ENCODE measurements at regions not wholly inside any gene's neighbourhood (a gene's known extent, or its start where the extent isn't known, plus 50 kb on each side); places are given as distances from the start of the nearest gene placed in this dataset.
"Not testable (repeated sequence)": the region's sequence is repeated elsewhere in the genome, so short reads cannot be mapped to it uniquely, and the experiment has no call there.

DNA sequence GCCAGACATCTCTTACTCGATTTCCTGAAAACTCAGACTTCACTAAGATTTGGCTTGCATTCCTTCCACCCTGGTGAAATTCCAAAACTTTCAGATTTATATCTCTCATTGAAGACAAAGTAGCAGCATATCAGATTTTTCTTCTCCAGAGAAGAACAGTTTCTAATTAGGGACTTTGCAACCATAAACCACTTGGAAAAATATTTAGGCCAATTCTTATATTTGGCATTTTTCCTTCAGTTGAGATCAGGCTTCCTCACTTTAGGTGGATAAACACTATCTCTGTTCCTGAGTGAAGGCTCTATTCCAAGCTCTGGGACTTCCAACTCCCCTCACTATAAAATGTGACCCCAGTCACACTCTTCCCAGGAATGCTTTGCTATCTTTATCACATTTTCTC is 1434.3 kb upstream of the FLRT2 start:
- Mint-ChIP-seq H3K36me3 (ENCODE audit: low read depth) (no peaks in the 10 kb centered on the region), H3K9me3 (peaks cover 11% of the 10 kb centered on the region), H3K27ac (no peak overlapping the region), H3K4me1 (ENCODE audit: low read depth) (no peaks in the 10 kb centered on the region), H3K4me3 (no peak overlapping the region), H3K27me3 (no peaks in the 10 kb centered on the region)

DNA sequence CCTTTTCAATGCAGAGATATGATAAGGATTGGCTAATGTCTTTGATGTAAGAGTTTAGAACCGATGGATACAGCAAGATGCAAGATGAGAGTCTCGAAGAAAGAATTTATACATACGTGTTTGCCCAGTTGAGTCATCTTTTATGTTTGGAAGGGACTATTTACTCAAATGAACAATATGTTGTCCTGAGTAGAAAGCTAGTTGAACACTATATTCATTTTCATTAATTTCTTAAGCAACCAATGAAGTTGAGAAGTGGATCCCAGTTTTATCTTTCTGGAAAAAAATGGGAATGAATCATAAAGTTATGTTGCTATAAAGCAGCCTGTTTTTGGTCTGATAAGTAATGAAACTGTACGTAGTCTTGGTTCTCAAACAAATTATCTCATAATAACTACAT is 1431.7 kb upstream of the FLRT2 start:
- Mint-ChIP-seq H3K36me3 (ENCODE audit: low read depth) (no peaks in the 10 kb centered on the region), H3K27me3 (no peaks in the 10 kb centered on the region)

DNA sequence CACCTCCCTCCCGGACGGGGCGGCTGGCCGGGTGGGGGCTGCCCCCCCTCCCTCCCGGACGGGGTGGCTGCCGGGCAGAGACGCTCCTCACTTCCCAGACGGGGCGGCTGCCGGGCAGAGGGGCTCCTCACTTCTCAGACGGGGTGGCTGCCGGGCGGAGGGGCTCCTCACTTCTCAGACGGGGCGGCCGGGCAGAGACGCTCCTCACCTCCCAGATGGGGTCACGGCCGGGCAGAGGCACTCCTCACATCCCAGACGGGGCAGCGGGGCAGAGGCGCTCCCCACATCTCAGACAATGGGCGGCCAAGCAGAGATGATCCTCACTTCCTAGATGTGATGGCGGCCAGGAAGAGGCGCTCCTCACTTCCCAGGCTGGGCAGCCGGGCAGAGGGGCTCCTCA is 1430.4 kb upstream of the FLRT2 start:
- H3K36me3 Mint-ChIP-seq (ENCODE audit: low read depth); H3K27ac Mint-ChIP-seq; H3K27me3 Mint-ChIP-seq; H3K4me3 Mint-ChIP-seq; H3K4me1 Mint-ChIP-seq (ENCODE audit: low read depth): not testable (repeated sequence)
- peaks cover 22% of the 10 kb centered on the region for H3K9me3 Mint-ChIP-seq

More for the DNA sequence above, 1431.7 kb upstream of the FLRT2 start:
- Mint-ChIP-seq H3K4me3 (no peak overlapping the region), H3K9me3 (peaks cover 18% of the 10 kb centered on the region), H3K4me1 (ENCODE audit: low read depth) (no peaks in the 10 kb centered on the region), H3K27ac (no peak overlapping the region)

DNA sequence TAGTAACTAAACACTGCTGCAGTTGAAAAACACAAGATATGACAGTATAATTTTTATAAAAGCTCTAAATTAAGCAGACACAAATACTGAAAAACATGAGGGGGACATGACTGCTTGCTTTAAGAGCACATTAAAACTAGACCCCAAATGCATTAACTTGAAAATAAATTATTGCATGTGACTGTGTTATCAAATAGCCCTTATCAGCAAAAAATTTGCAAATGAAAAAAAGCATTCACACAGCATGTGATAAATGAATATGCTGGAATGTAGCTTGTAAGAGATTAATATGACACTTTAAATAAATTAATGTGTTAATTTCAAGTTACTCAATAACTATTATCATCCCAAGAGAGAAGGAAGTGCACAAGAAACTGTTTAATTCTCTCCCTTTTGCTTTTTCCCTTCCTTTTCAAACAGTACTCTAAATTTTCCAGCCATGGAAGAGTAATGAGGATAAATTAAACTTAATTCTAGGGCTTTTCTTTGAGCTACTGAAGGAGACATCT is 1422.1 kb upstream of the FLRT2 start:
- H3K27ac Mint-ChIP-seq: no peak overlapping the region
- no peaks in the 10 kb centered on the region for H3K27me3 Mint-ChIP-seq
- no peaks in the 10 kb centered on the region for H3K36me3 Mint-ChIP-seq (ENCODE audit: low read depth)
- peaks cover 22% of the 10 kb centered on the region for H3K9me3 Mint-ChIP-seq
- no peak overlapping the region for H3K4me3 Mint-ChIP-seq
- no peaks in the 10 kb centered on the region for H3K4me1 Mint-ChIP-seq (ENCODE audit: low read depth)

DNA sequence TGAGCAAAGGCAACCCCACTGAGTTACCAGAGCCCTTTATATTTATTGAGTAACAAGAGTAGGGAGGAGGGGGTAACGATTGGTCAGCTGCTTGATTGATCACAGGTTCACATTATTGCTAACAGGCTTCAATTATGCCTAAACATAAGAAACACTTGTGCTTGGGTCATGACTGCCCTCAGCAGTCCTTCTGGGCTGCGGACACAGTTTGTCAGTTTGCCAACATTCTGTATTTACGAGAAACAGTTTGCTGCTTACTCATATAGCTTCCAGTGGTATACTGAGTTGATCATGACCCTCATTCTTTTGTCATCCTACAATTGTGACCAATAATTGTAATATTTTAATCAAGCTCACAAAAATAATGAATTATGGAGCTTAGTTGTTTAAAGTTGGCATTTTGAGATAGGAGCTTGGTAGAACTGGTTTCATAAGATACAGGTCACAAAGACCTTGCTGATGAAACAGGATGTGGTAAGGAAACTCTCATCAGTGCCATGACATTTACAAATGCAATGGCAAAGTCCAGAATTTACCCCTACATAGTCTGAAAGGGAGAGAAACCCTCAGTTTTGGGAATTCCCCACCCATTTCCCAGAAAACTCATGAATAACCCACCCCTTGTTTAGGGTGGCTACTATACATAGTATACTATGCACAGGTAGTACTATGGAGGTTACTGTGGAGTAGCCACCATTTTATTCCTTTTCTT is 1421.0 kb upstream of the FLRT2 start:
- Mint-ChIP-seq H3K27me3 (no peaks in the 10 kb centered on the region), H3K27ac (no peak overlapping the region), H3K4me3 (no peak overlapping the region), H3K36me3 (ENCODE audit: low read depth) (no peaks in the 10 kb centered on the region), H3K9me3 (peaks cover 23% of the 10 kb centered on the region), H3K4me1 (ENCODE audit: low read depth) (no peaks in the 10 kb centered on the region)

DNA sequence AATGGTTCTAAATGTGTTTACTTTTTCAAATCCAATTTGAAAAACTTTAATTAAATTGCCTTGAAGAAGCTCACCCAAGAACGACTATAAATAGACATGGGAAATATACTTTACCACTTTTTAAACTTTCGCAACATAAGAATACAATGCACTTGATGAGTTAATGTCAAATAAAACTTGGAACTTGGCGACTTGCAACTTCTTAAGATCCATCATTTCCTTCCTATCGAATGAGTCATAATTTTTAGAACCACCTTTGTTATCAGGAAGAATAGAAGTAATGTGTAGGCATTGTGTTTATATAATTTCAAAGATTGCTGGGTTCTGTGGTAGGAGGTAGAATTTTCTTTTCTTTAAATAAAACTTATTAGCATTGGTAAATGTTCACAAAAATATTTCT is 1417.4 kb upstream of the FLRT2 start:
- Mint-ChIP-seq H3K9me3 (peaks cover 21% of the 10 kb centered on the region), H3K4me3 (no peak overlapping the region), H3K27ac (no peak overlapping the region), H3K27me3 (no peaks in the 10 kb centered on the region), H3K36me3 (ENCODE audit: low read depth) (no peaks in the 10 kb centered on the region), H3K4me1 (ENCODE audit: low read depth) (no peaks in the 10 kb centered on the region)

DNA sequence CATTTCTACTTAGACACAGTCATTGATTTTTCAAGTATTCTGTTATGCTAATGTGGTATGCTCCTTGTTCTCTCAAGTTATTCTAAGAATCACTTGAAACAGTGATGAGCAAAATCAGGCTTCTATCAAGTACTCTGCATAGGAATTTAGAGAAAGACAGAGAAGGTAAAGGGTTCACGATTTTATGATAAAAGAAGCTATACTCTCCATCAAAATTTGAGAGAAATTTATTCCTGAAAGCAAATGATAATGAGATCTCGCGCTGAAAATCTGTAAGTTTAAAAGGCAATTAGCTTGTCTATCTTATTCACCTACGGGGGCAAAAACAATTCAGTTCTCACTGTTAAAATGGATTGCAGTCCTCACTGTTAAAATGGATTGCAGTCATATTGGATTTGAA is 1404.3 kb upstream of the FLRT2 start:
- Mint-ChIP-seq H3K4me3 (no peak overlapping the region), H3K36me3 (ENCODE audit: low read depth) (no peaks in the 10 kb centered on the region), H3K27ac (no peak overlapping the region), H3K27me3 (no peaks in the 10 kb centered on the region), H3K9me3 (no peaks in the 10 kb centered on the region), H3K4me1 (ENCODE audit: low read depth) (no peaks in the 10 kb centered on the region)

DNA sequence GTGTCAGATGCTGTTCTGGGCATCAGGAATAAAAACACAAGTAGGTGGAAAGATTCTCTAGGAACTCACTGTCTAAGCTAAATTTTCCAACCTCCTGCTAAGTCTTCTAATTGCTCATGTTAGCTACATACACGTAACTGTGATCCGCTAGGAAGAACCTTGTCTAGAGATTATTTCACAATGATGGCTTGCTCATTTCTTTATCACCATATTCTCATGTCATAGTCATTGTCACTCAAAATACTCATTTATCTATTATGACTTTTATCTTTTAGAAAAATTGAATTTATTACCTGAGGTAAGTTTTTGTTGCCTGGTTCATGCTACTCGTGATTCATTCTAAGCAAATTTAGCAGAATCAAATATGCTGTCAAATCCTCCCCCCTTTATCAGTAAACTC is 1402.4 kb upstream of the FLRT2 start:
- Mint-ChIP-seq H3K4me3 (no peak overlapping the region), H3K4me1 (ENCODE audit: low read depth) (no peaks in the 10 kb centered on the region), H3K9me3 (no peaks in the 10 kb centered on the region), H3K27ac (no peak overlapping the region), H3K27me3 (no peaks in the 10 kb centered on the region), H3K36me3 (ENCODE audit: low read depth) (no peaks in the 10 kb centered on the region)

DNA sequence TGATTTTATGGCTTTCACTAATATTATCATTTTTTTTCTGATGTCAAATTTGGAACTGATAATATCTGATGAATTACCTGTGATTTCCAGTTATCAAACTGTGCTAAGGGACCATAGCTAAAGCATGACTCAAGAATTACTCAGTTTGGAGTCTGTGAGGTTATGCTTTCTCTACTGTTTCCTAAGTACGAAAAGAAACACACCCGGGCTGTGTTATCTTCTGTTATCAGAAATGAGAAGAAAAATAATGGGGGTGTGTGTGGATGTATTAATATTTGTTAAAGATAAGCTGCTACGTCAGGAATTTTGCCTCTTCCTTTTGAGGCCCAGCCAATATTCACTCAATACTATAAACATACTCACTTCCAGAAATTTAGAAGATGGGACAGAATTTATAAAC is 1401.9 kb upstream of the FLRT2 start:
- H3K4me1 Mint-ChIP-seq (ENCODE audit: low read depth): no peaks in the 10 kb centered on the region
- H3K4me3 Mint-ChIP-seq: no peak overlapping the region
- H3K27ac Mint-ChIP-seq: no peak overlapping the region
- no peaks in the 10 kb centered on the region for H3K9me3 Mint-ChIP-seq
- no peaks in the 10 kb centered on the region for H3K36me3 Mint-ChIP-seq (ENCODE audit: low read depth)
- no peaks in the 10 kb centered on the region for H3K27me3 Mint-ChIP-seq

DNA sequence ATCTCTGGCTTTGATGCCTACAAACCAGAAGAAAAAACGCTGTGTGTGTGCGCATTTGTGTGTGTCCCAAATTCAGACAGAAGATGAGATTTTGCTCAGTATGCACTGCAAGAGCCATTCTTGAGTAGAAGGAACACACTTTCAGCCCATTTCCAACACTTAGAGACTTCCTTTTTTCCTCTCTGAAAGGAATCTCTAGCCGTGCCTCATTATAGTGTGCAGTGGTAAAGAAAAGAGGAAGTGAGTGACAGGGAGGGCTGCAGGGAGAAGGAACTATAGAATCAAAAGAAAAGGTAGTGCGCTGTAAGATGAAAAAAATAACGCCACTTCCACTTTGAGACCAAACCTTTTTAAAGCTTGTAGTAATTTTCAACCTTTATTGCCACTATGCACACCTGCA is 1400.9 kb upstream of the FLRT2 start:
- no peaks in the 10 kb centered on the region for H3K27me3 Mint-ChIP-seq
- H3K27ac Mint-ChIP-seq: no peak overlapping the region
- H3K9me3 Mint-ChIP-seq: no peaks in the 10 kb centered on the region
- H3K4me1 Mint-ChIP-seq (ENCODE audit: low read depth): no peaks in the 10 kb centered on the region
- H3K4me3 Mint-ChIP-seq: no peak overlapping the region
- H3K36me3 Mint-ChIP-seq (ENCODE audit: low read depth): no peaks in the 10 kb centered on the region

DNA sequence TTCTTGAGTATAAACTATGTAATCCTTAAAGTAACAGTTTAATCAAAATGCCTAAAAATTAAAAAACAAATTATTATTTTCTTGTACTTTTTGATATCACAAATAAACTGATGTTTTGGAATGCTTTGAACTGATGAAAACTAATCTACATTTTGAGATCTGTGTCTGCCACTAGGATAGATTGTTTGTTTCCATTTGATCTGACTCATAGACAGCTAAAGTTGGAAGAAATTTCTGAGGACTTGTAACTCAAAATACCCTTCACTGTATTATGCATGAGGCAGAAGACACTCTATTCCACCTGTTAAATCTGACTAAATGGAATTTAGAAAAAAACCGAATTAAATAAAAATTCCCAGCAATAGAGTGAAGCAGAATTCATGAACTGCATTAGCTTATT is 1400.0 kb upstream of the FLRT2 start:
- Mint-ChIP-seq H3K27ac (no peak overlapping the region), H3K4me1 (ENCODE audit: low read depth) (no peaks in the 10 kb centered on the region), H3K9me3 (no peaks in the 10 kb centered on the region), H3K4me3 (no peak overlapping the region), H3K27me3 (no peaks in the 10 kb centered on the region), H3K36me3 (ENCODE audit: low read depth) (no peaks in the 10 kb centered on the region)

DNA sequence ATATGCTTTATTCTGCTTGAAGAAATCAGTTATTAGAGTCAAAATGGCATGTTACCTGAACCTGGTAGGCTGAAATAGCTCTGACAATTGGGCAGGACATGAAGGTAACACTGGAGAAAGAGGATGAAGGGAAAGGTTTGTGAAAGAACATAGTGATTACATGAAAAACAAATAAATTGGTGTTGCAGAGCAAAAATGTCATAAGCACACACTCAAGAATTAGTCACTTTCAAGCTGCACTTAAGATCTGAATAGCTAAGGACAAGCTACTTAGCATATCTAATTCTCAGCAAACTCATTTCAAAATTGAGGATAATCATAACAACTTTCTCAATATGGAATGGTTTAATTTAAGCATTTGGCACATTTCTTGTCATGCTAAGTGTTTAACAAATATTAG is 1398.0 kb upstream of the FLRT2 start:
- H3K4me1 Mint-ChIP-seq (ENCODE audit: low read depth): no peaks in the 10 kb centered on the region
- no peaks in the 10 kb centered on the region for H3K36me3 Mint-ChIP-seq (ENCODE audit: low read depth)
- no peak overlapping the region for H3K27ac Mint-ChIP-seq
- no peak overlapping the region for H3K4me3 Mint-ChIP-seq
- no peaks in the 10 kb centered on the region for H3K27me3 Mint-ChIP-seq
- peaks cover 10% of the 10 kb centered on the region for H3K9me3 Mint-ChIP-seq

DNA sequence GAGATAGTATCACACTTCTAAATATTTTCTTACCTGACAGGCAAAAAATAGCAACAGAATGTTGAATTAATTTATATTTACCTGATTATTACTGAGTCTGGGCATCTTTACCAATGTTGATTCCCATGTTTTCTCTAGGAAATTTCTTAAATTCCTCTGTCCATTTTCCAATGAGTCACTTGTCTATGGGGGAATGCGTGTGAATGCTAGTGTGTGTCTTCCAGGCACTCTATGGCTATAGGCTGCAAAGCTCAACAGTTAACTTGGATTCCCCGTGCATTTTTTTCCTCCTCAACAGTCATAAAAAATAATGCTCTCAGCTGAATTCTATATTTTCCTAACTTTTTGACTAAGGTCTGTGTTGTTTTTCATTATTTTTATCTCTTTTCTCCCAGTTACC is 1385.8 kb upstream of the FLRT2 start:
- Mint-ChIP-seq H3K4me3 (no peak overlapping the region), H3K9me3 (peaks cover 10% of the 10 kb centered on the region), H3K27me3 (no peaks in the 10 kb centered on the region), H3K4me1 (ENCODE audit: low read depth) (no peaks in the 10 kb centered on the region), H3K36me3 (ENCODE audit: low read depth) (no peaks in the 10 kb centered on the region), H3K27ac (no peak overlapping the region)

DNA sequence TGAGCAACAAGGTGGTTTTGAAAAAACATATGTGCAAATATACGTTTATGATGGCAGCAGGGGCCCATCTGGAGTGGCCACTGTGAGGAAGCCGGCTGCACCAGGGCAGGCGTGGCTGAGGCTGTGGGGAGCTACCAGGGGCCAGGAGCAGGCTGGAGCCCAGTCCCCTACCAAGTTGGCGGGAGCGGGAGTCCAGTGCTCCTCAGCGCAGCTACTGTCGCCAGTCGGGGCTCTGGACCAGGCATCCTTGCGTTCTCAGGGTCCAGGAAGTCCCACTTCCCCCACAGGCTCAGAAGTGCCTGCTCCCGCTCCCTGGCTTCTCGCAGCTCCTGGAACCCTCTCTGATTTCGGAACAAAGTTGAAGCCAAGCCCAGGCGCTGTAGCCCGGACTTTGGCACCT is 1377.5 kb upstream of the FLRT2 start:
- H3K27me3 Mint-ChIP-seq: no peaks in the 10 kb centered on the region
- no peaks in the 10 kb centered on the region for H3K36me3 Mint-ChIP-seq (ENCODE audit: low read depth)
- no peaks in the 10 kb centered on the region for H3K4me1 Mint-ChIP-seq (ENCODE audit: low read depth)
- no peak overlapping the region for H3K4me3 Mint-ChIP-seq
- H3K27ac Mint-ChIP-seq: no peak overlapping the region
- H3K9me3 Mint-ChIP-seq: peaks cover 4% of the 10 kb centered on the region

DNA sequence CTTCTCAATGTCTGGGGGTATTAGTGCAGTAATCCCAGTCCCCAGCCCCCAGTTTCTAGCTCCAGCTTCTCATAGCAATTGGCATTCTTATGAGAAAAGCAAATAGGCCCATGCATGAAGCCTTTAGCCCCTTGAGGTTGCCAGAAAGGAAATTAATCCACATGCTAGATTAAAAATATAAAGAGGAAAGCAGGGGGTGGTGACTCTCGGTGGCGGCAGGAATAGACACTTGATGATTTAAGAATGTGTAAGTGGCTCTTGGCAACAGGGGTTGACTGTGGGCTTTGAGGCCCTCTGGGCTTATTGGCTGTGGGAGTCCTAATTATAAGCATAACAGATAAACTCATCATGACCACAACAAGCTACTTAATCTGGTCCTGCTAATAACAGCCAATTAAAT is 1367.3 kb upstream of the FLRT2 start:
- H3K4me3 Mint-ChIP-seq: no peak overlapping the region
- no peaks in the 10 kb centered on the region for H3K36me3 Mint-ChIP-seq (ENCODE audit: low read depth)
- no peaks in the 10 kb centered on the region for H3K4me1 Mint-ChIP-seq (ENCODE audit: low read depth)
- peaks cover 7% of the 10 kb centered on the region for H3K9me3 Mint-ChIP-seq
- no peak overlapping the region for H3K27ac Mint-ChIP-seq
- no peaks in the 10 kb centered on the region for H3K27me3 Mint-ChIP-seq

DNA sequence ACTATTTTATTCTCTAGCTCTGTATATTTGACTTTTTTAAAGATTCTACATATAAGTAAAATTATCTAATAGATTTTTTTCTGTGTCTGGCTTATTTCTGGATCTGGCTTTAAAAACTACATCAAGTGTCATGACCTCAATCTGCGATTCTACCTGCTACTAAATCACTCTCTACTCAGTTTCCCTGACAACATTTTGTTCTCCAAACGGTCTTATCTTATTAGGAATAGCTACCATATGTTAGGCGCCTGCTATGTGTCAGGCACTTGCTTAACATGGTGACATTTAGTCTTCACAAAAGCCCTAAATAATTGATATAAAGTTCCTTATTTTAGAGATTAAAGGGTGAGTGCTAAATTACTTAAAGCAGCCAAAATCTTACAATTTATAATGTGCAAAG is 1362.9 kb upstream of the FLRT2 start:
- H3K4me1 Mint-ChIP-seq (ENCODE audit: low read depth): no peaks in the 10 kb centered on the region
- H3K36me3 Mint-ChIP-seq (ENCODE audit: low read depth): no peaks in the 10 kb centered on the region
- H3K27ac Mint-ChIP-seq: no peak overlapping the region
- no peak overlapping the region for H3K4me3 Mint-ChIP-seq
- H3K9me3 Mint-ChIP-seq: peaks cover 7% of the 10 kb centered on the region
- no peaks in the 10 kb centered on the region for H3K27me3 Mint-ChIP-seq

Measured in stimulated activated naive CD8-positive, alpha-beta T cell treated with anti-CD3 and anti-CD28 coated beads, Interleukin-15, Interleukin-2, amounts not matched to agents 100 ng/mL and 50 ng/mL, for 24 hours (primary cell).